GM23248 (cell line): ENCODE measurements at regions not wholly inside any gene's neighbourhood (a gene's known extent, or its start where the extent isn't known, plus 50 kb on each side); places are given as distances from the start of the nearest gene placed in this dataset.

ENCODE experiments used
- EZH2 ChIP-seq: fragments of 200-600 bp; sonication (generic); IDR thresholded peaks from 2 replicates; pipeline ENCODE4 v1.6.1; 2018; ENCODE audit warnings: antibody characterized with exemption, mild to moderate bottlenecking; ENCODE audit not compliant: insufficient read depth, poor library complexity, severe bottlenecking
- EZH2phosphoT487 ChIP-seq: fragments of 200-600 bp; sonication (generic); IDR thresholded peaks from 2 replicates; pipeline ENCODE4 v1.6.1; 2018; ENCODE audit warnings: antibody characterized with exemption, moderate library complexity, mild to moderate bottlenecking, low read depth; ENCODE audit not compliant: insufficient read depth

DNA sequence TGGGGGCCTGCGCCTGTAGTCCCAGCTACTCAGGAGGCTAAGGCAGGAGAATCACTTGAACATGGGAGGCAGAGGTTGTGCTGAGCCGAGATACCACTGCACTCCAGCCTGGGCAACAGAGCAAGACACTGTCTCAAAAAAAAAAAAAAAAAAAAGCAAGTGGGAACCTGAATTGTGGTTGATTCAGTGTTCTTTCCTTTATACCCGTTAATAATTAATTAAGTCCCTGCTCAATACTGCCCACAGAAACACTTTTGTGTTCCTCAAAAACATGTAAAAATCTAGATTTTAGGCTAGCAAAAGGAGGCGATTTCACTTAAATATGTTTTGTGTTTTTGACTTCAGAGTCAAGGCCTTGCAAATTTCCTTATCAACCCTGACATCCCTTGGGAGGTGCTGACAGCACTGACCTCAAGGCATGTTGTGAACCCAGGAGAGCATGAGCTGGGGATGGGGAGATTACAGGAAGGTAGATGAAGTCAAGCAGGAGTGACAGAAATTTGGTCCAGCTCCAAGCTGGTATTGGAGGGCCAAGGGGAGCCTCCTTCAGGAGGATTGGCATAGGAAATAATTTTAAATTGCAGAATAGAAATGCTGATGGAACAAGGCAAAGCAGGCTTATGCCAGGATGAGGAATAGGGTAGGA, 89.0 kb upstream of the PNPT1 start:
- TF ChIP-seq EZH2 (no peak), EZH2phosphoT487 (no peak)
